ENCODE measurements at regions not wholly inside any gene's neighbourhood (a gene's known extent, or its start where the extent isn't known, plus 50 kb on each side); places are given as distances from the start of the nearest gene placed in this dataset.

GRCh38 chr6:170045981-170046667 is 244.8 kb downstream of the DLL1 start:
- no peak for TF ChIP-seq CTCF (conservative IDR thresholded peaks at IDR 0.05; ENCODE audit: low read depth, low read length)
- no peak for DNase-seq (ENCODE audit: low read depth)

GRCh38 chr6:170045563-170045960 is 245.3 kb downstream of the DLL1 start:
- DNase-seq (ENCODE audit: low read depth), result no peak
- TF ChIP-seq CTCF (conservative IDR thresholded peaks at IDR 0.05; ENCODE audit: low read depth, low read length), result no peak
- H3K4me3 ChIP-seq (ENCODE audit: low read depth, low read length), result no peak overlapping the region

More at GRCh38 chr6:170045981-170046667, 244.8 kb downstream of the DLL1 start:
- H3K4me3 ChIP-seq (ENCODE audit: low read depth, low read length), result no peak overlapping the region

GRCh38 chr6:170044836-170045562 is 245.9 kb downstream of the DLL1 start:
- DNase-seq (ENCODE audit: low read depth), result no peak
- TF ChIP-seq CTCF (conservative IDR thresholded peaks at IDR 0.05; ENCODE audit: low read depth, low read length), result no peak
- no peak overlapping the region for H3K4me3 ChIP-seq (ENCODE audit: low read depth, low read length)

GRCh38 chr6:170043881-170044790 is 246.7 kb downstream of the DLL1 start:
- no peak overlapping the region for H3K4me3 ChIP-seq (ENCODE audit: low read depth, low read length)
- no peak for TF ChIP-seq CTCF (conservative IDR thresholded peaks at IDR 0.05; ENCODE audit: low read depth, low read length)
- DNase-seq (ENCODE audit: low read depth), result no peak

GRCh38 chr6:170043150-170043819 is 247.6 kb downstream of the DLL1 start:
- DNase-seq (ENCODE audit: low read depth), result no peak
- TF ChIP-seq CTCF (conservative IDR thresholded peaks at IDR 0.05; ENCODE audit: low read depth, low read length), result no peak
- no peak overlapping the region for H3K4me3 ChIP-seq (ENCODE audit: low read depth, low read length)

- no peak overlapping the region for H3K4me3 ChIP-seq (ENCODE audit: low read depth, low read length)
- DNase-seq (ENCODE audit: low read depth), result no peak
- no peak for TF ChIP-seq CTCF (conservative IDR thresholded peaks at IDR 0.05; ENCODE audit: low read depth, low read length)
Measured at GRCh38 chr6:170042596-170043118, 248.2 kb downstream of the DLL1 start.

Data from epithelial cell of proximal tubule (primary cell).